Hepatocyte (in vitro differentiated cells): ENCODE measurements at regions not wholly inside any gene's neighbourhood (a gene's known extent, or its start where the extent isn't known, plus 50 kb on each side); places are given as distances from the start of the nearest gene placed in this dataset.

Experiments used
- DNase-seq: peaks from one replicate; pipeline ENCODE4 v3.0.0-alpha.2; 2016; ENCODE audit warnings: low spot score
- H2AFZ ChIP-seq: fragments of 200-600 bp; sonication (generic); 2 replicates; pipeline ENCODE4 v1.6.0; 2016; ENCODE audit warnings: antibody characterized with exemption, mild to moderate bottlenecking
- H3K27ac ChIP-seq: fragments of 200-600 bp; sonication (generic); 2 replicates; pipeline ENCODE4 v1.5.1; 2016; ENCODE audit warnings: mild to moderate bottlenecking
- H3K27me3 ChIP-seq: fragments of 200-600 bp; sonication (generic); 2 replicates; pipeline ENCODE4 v1.6.1; 2016
- H3K36me3 ChIP-seq: fragments of 200-600 bp; sonication (generic); replicated peaks from 2 replicates; pipeline ENCODE4 v1.5.1; 2016; ENCODE audit warnings: low read depth; ENCODE audit not compliant: insufficient read depth
- H3K4me1 ChIP-seq: fragments of 200-600 bp; sonication (generic); 2 replicates; pipeline ENCODE4 v1.5.1; 2016; ENCODE audit warnings: mild to moderate bottlenecking, moderate library complexity; ENCODE audit not compliant: insufficient read depth
- H3K4me2 ChIP-seq: fragments of 200-600 bp; sonication (generic); 2 replicates; pipeline ENCODE4 v1.6.0; 2016
- H3K4me3 ChIP-seq: fragments of 200-600 bp; sonication (generic); 2 replicates; pipeline ENCODE4 v1.5.1; 2016; ENCODE audit warnings: mild to moderate bottlenecking
- H3K79me2 ChIP-seq: fragments of 200-600 bp; sonication (generic); 2 replicates; pipeline ENCODE4 v1.6.0; 2017; ENCODE audit warnings: mild to moderate bottlenecking
- H3K9me2 ChIP-seq: fragments of 200-600 bp; sonication (generic); replicated peaks from 2 replicates; pipeline ENCODE4 v1.6.0; 2017; ENCODE audit warnings: mild to moderate bottlenecking; ENCODE audit not compliant: insufficient read depth
- H3K9me3 ChIP-seq: fragments of 200-600 bp; sonication (generic); 2 replicates; pipeline ENCODE4 v1.5.1; 2016; ENCODE audit warnings: low read depth, mild to moderate bottlenecking
- H4K20me1 ChIP-seq: fragments of 200-600 bp; sonication (generic); 2 replicates; pipeline ENCODE4 v1.6.0; 2016; ENCODE audit warnings: mild to moderate bottlenecking; ENCODE audit not compliant: insufficient read depth, poor library complexity, severe bottlenecking
- EZH2 ChIP-seq: fragments of 200-600 bp; sonication (generic); IDR thresholded peaks from 2 replicates; pipeline ENCODE4 v1.6.1; 2016; ENCODE audit warnings: antibody characterized with exemption, mild to moderate bottlenecking, borderline replicate concordance
- EZH2phosphoT487 ChIP-seq: fragments of 200-600 bp; sonication (generic); IDR thresholded peaks from one replicate; pipeline ENCODE4 v1.6.1; 2018; ENCODE audit warnings: antibody characterized with exemption, mild to moderate bottlenecking, low read depth, moderate library complexity; ENCODE audit not compliant: unreplicated experiment, severe bottlenecking
- WGBS: methylation state at CpG from one replicate; pipeline ENCODE4 v1.1.6; 2016; ENCODE audit warnings: low lambda C conversion rate; ENCODE audit errors: missing lambda C conversion rate; 5-methylcytosine and 5-hydroxymethylcytosine counted together
- TF ChIP-seq, protein P1 (sequence below): fragments of 200-600 bp; sonication (generic); IDR thresholded peaks from 2 replicates; pipeline ENCODE4 v1.5.1; 2016; ENCODE audit warnings: antibody characterized with exemption, mild to moderate bottlenecking; ENCODE audit not compliant: poor library complexity

GRCh38 chr22:19634226-19634975 lies 79.9 kb upstream of the SEPTIN5 start:
- Histone ChIP-seq H2AFZ (no peak overlapping the region), H3K9me3 (no peaks in the 10 kb centered on the region), H3K4me2 (no peak overlapping the region), H3K4me3 (no peak overlapping the region), H4K20me1 (no peaks in the 10 kb centered on the region), H3K4me1 (no peaks in the 10 kb centered on the region), H3K27ac (no peak overlapping the region), H3K79me2 (no peaks in the 10 kb centered on the region), H3K9me2 (no peaks in the 10 kb centered on the region), H3K27me3 (no peaks in the 10 kb centered on the region), H3K36me3 (no peaks in the 10 kb centered on the region)
- no peak for DNase-seq
- 91% methylated on average over 23 of the region's 23 CpGs for WGBS
- no peak for TF ChIP-seq EZH2
- TF ChIP-seq EZH2phosphoT487 = no peak
- TF ChIP-seq, protein P1, sequence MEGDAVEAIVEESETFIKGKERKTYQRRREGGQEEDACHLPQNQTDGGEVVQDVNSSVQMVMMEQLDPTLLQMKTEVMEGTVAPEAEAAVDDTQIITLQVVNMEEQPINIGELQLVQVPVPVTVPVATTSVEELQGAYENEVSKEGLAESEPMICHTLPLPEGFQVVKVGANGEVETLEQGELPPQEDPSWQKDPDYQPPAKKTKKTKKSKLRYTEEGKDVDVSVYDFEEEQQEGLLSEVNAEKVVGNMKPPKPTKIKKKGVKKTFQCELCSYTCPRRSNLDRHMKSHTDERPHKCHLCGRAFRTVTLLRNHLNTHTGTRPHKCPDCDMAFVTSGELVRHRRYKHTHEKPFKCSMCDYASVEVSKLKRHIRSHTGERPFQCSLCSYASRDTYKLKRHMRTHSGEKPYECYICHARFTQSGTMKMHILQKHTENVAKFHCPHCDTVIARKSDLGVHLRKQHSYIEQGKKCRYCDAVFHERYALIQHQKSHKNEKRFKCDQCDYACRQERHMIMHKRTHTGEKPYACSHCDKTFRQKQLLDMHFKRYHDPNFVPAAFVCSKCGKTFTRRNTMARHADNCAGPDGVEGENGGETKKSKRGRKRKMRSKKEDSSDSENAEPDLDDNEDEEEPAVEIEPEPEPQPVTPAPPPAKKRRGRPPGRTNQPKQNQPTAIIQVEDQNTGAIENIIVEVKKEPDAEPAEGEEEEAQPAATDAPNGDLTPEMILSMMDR = no peak

DNA sequence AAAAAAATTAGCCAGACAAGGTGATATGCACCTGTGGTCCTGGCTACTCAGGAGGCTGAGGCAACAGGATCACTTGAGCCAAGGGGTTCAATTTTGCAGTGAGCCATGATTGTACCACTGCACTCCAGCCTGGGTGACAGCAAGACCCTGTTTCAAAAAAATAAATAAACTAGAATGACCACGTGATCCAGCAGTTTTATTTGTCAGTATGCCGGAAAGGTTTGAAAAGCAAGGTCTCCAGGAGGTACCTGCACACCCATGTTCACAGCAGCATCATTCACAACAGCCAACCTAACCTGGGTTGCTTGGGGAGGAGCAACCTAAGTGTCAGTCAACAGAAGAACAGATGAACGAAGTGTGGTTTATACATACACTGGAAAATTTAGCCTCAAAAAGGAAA lies 78.7 kb upstream of the SEPTIN5 start:
- Histone ChIP-seq H3K79me2 (no peaks in the 10 kb centered on the region), H3K36me3 (no peaks in the 10 kb centered on the region), H3K9me2 (no peaks in the 10 kb centered on the region), H3K4me3 (no peak overlapping the region), H4K20me1 (no peaks in the 10 kb centered on the region), H3K4me2 (no peak overlapping the region), H3K27me3 (no peaks in the 10 kb centered on the region), H2AFZ (no peak overlapping the region), H3K27ac (no peak overlapping the region), H3K9me3 (no peaks in the 10 kb centered on the region), H3K4me1 (no peaks in the 10 kb centered on the region)
- WGBS = 80% methylated on average over 3 of the region's 3 CpGs
- DNase-seq = no peak
- TF ChIP-seq EZH2phosphoT487 (no peak), EZH2 (no peak)
- TF ChIP-seq, protein P1 = no peak

DNA sequence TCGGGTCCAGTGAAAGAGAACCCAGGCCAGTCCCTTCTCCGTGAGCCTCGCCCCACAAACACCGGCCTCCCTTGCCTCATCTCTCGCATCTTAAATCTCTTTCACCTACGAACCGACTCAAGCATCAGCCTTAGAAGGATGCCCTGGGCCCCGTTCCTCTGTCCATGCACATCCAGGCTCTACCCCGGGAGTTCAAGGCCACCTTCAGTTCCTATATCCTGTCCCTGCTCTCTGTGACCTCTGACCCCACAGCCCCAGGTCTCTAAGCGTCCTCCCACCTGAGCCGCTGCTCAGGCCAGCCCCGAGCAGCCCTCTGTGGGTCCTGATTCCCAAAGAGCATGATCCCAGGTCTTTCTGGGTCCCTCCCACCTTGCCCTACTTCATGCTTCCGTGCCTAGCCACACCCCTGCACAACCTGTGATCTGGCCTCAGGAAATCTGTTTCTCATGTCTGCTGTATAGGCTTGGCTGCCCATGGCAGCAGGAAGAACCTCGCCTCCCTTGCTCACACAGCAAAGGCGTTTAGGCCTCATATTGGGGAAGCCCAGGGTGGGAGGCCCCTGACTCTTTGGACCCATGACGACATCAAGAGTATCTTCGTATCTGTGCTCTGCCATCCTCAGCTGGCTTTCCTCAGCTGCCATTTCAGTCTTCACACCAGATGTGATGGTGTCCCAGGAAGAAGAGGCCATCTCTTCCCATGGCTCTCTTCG lies 77.5 kb upstream of the SEPTIN5 start:
- no peak overlapping the region for H3K27ac ChIP-seq
- H3K9me3 ChIP-seq = no peaks in the 10 kb centered on the region
- H3K9me2 ChIP-seq = no peaks in the 10 kb centered on the region
- TF ChIP-seq EZH2 (no peak), EZH2phosphoT487 (no peak)
- TF ChIP-seq, protein P1 = no peak
- no peak for DNase-seq
- no peaks in the 10 kb centered on the region for H3K27me3 ChIP-seq
- WGBS = 89% methylated on average over 18 of the region's 18 CpGs
- no peaks in the 10 kb centered on the region for H4K20me1 ChIP-seq
- H3K4me2 ChIP-seq = no peak overlapping the region
- no peak overlapping the region for H3K4me3 ChIP-seq
- H3K4me1 ChIP-seq = no peaks in the 10 kb centered on the region
- no peak overlapping the region for H2AFZ ChIP-seq
- H3K79me2 ChIP-seq = no peaks in the 10 kb centered on the region
- H3K36me3 ChIP-seq = no peaks in the 10 kb centered on the region
